ENCODE measurements at regions not wholly inside any gene's neighbourhood (a gene's known extent, or its start where the extent isn't known, plus 50 kb on each side); places are given as distances from the start of the nearest gene placed in this dataset.

- Histone ChIP-seq H3K79me2 (ENCODE audit: low read length) (no peaks in the 10 kb centered on the region), H4K20me1 (ENCODE audit: insufficient read depth, low read length) (no peaks in the 10 kb centered on the region), H3F3A (ENCODE audit: insufficient read depth, low read length) (no peaks in the 10 kb centered on the region), H3K9me2 (replicated peaks; ENCODE audit: insufficient read depth, low read length) (no peaks in the 10 kb centered on the region), H3K4me2 (ENCODE audit: low read depth, low read length) (no peak overlapping the region), H3K36me3 (replicated peaks; ENCODE audit: insufficient read depth, low read length) (no peaks in the 10 kb centered on the region), H3K27me3 (replicated peaks; ENCODE audit: insufficient read depth, low read length) (no peaks in the 10 kb centered on the region), H3K4me1 (ENCODE audit: low read length) (no peaks in the 10 kb centered on the region), H3K4me3 (ENCODE audit: low read length) (no peak overlapping the region), H3K27ac (ENCODE audit: low read length) (no peak overlapping the region), H2AFZ (ENCODE audit: low read length) (no peak overlapping the region; the same call in 1 of the 2 replicates), H3K9ac (ENCODE audit: low read length) (no peak overlapping the region), H3K9me3 (replicated peaks; ENCODE audit: insufficient read depth, low read length) (no peaks in the 10 kb centered on the region)
- no peak for DNase-seq
- TF ChIP-seq EZH2 (optimal IDR thresholded peaks at IDR 0.05; ENCODE audit: low read depth, low read length) = no peak
Measured at GRCh38 chr4:170248029-170248428, 158.3 kb upstream of the AADAT start.

GRCh38 chr4:170247596-170247995, 157.8 kb upstream of the AADAT start:
- TF ChIP-seq EZH2 (optimal IDR thresholded peaks at IDR 0.05; ENCODE audit: low read depth, low read length) (no peak), EZH2phosphoT487 (IDR thresholded peaks at IDR 0.05; ENCODE audit: low read length) (no peak), CTCF (IDR thresholded peaks at IDR 0.05; ENCODE audit: low read length) (no peak)
- Histone ChIP-seq H3K9ac (ENCODE audit: low read length) (no peak overlapping the region), H3K4me2 (ENCODE audit: low read depth, low read length) (no peak overlapping the region), H2AFZ (ENCODE audit: low read length) (no peak overlapping the region; the same call in 1 of the 2 replicates), H3K79me2 (ENCODE audit: low read length) (no peaks in the 10 kb centered on the region), H3K27ac (ENCODE audit: low read length) (no peak overlapping the region), H3K36me3 (replicated peaks; ENCODE audit: insufficient read depth, low read length) (no peaks in the 10 kb centered on the region), H3K4me3 (ENCODE audit: low read length) (no peak overlapping the region), H3K4me1 (ENCODE audit: low read length) (no peaks in the 10 kb centered on the region), H3K9me2 (replicated peaks; ENCODE audit: insufficient read depth, low read length) (no peaks in the 10 kb centered on the region), H4K20me1 (ENCODE audit: insufficient read depth, low read length) (no peaks in the 10 kb centered on the region), H3K27me3 (replicated peaks; ENCODE audit: insufficient read depth, low read length) (no peaks in the 10 kb centered on the region), H3F3A (ENCODE audit: insufficient read depth, low read length) (no peaks in the 10 kb centered on the region), H3K9me3 (replicated peaks; ENCODE audit: insufficient read depth, low read length) (no peaks in the 10 kb centered on the region)
- no peak for DNase-seq

GRCh38 chr4:170243662-170244288, 154.0 kb upstream of the AADAT start:
- DNase-seq = no peak
- Histone ChIP-seq H3K9me3 (replicated peaks; ENCODE audit: insufficient read depth, low read length) (no peaks in the 10 kb centered on the region), H3K4me1 (ENCODE audit: low read length) (no peaks in the 10 kb centered on the region), H3K4me3 (ENCODE audit: low read length) (no peak overlapping the region), H3K27me3 (replicated peaks; ENCODE audit: insufficient read depth, low read length) (no peaks in the 10 kb centered on the region), H3K36me3 (replicated peaks; ENCODE audit: insufficient read depth, low read length) (no peaks in the 10 kb centered on the region), H3K9ac (ENCODE audit: low read length) (no peak overlapping the region), H3K79me2 (ENCODE audit: low read length) (no peaks in the 10 kb centered on the region), H3F3A (ENCODE audit: insufficient read depth, low read length) (no peaks in the 10 kb centered on the region), H2AFZ (ENCODE audit: low read length) (no peak overlapping the region), H4K20me1 (ENCODE audit: insufficient read depth, low read length) (no peaks in the 10 kb centered on the region), H3K4me2 (ENCODE audit: low read depth, low read length) (no peak overlapping the region), H3K27ac (ENCODE audit: low read length) (no peak overlapping the region), H3K9me2 (replicated peaks; ENCODE audit: insufficient read depth, low read length) (no peaks in the 10 kb centered on the region)
- TF ChIP-seq EZH2 (optimal IDR thresholded peaks at IDR 0.05; ENCODE audit: low read depth, low read length) (no peak), CTCF (IDR thresholded peaks at IDR 0.05; ENCODE audit: low read length) (no peak), EZH2phosphoT487 (IDR thresholded peaks at IDR 0.05; ENCODE audit: low read length) (no peak)

GRCh38 chr4:170242471-170242870, 152.7 kb upstream of the AADAT start:
- Histone ChIP-seq H3K4me2 (ENCODE audit: low read depth, low read length) (no peak overlapping the region), H3K9me3 (replicated peaks; ENCODE audit: insufficient read depth, low read length) (no peaks in the 10 kb centered on the region), H3K27ac (ENCODE audit: low read length) (no peak overlapping the region), H3F3A (ENCODE audit: insufficient read depth, low read length) (no peaks in the 10 kb centered on the region), H3K9ac (ENCODE audit: low read length) (no peak overlapping the region), H2AFZ (ENCODE audit: low read length) (no peak overlapping the region), H3K36me3 (replicated peaks; ENCODE audit: insufficient read depth, low read length) (no peaks in the 10 kb centered on the region), H3K79me2 (ENCODE audit: low read length) (no peaks in the 10 kb centered on the region), H3K4me3 (ENCODE audit: low read length) (no peak overlapping the region), H3K27me3 (replicated peaks; ENCODE audit: insufficient read depth, low read length) (no peaks in the 10 kb centered on the region), H3K4me1 (ENCODE audit: low read length) (no peaks in the 10 kb centered on the region), H3K9me2 (replicated peaks; ENCODE audit: insufficient read depth, low read length) (no peaks in the 10 kb centered on the region), H4K20me1 (ENCODE audit: insufficient read depth, low read length) (no peaks in the 10 kb centered on the region)
- TF ChIP-seq EZH2phosphoT487 (IDR thresholded peaks at IDR 0.05; ENCODE audit: low read length) = no peak
- TF ChIP-seq CTCF (IDR thresholded peaks at IDR 0.05; ENCODE audit: low read length) = no peak
- TF ChIP-seq EZH2 (optimal IDR thresholded peaks at IDR 0.05; ENCODE audit: low read depth, low read length) = no peak
- no peak for DNase-seq
